ENCODE measurements at regions not wholly inside any gene's neighbourhood (a gene's known extent, or its start where the extent isn't known, plus 50 kb on each side); places are given as distances from the start of the nearest gene placed in this dataset.

- no peak for TF ChIP-seq BCLAF1 (IDR thresholded peaks at IDR 0.05)
Observed at GRCh38 chr1:30377230-30378002, 346.0 kb downstream of the MATN1 start (continued).

DNA sequence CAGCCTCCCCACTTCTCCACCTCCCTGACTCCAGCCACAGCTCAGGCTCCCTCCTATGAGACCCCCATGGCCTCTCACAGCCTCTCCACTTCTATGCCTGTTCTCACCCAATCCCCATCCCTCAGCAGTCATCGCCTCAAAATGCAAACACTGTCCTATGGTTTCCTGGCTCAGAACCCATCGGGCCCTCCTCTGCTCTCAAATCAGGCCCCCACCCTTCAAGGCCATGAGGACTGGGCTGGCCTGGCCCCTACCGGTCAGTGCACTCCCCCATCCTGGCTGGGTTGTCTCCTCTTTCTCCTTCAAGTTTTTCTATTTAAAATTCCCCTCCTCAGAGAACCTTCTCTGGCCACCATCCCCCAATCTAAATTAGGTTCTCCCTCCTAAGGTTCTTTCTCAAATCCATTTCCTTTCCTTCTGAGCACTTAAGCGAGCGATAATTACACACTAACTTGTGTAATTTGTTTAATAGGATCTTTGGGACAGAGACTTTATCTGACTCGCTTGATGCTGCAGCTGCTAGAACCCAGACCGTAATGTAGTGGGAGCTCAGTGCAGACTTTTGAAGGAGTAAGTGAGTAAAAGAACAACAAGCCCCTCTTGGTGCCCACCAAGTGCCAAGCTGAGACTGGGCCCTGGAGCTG is 347.2 kb downstream of the MATN1 start:
- Histone ChIP-seq H2AFZ (ENCODE audit: control insufficient read depth, low read depth, low read length) (no peak overlapping the region), H3K4me3 (no peak overlapping the region), H3K79me2 (ENCODE audit: control insufficient read depth, insufficient read depth, low read length) (no peaks in the 10 kb centered on the region), H3K4me1 (ENCODE audit: control insufficient read depth, insufficient read depth, low read length) (no peaks in the 10 kb centered on the region), H4K20me1 (ENCODE audit: control insufficient read depth, insufficient read depth) (no peaks in the 10 kb centered on the region), H3K9ac (ENCODE audit: control insufficient read depth, insufficient read depth, low read length) (no peak overlapping the region), H3K27me3 (replicated peaks in 1 of 2; ENCODE audit: control insufficient read depth in 2 of 2, insufficient read depth in 2 of 2, low read length in 1 of 2) (peaks cover 0 to 4% of the 10 kb centered on the region in 2 experiments; a peak in 1 of 4 replicates), H3K4me2 (ENCODE audit: control insufficient read depth, insufficient read depth) (no peak overlapping the region), H3K36me3 (ENCODE audit: control insufficient read depth in 2 of 2, insufficient read depth in 2 of 2, low read length in 1 of 2) (no peaks in the 10 kb centered on the region), H3K9me3 (replicated peaks; ENCODE audit: control insufficient read depth, insufficient read depth, low read length) (no peaks in the 10 kb centered on the region), H3K27ac (ENCODE audit: control insufficient read depth, insufficient read depth) (no peak overlapping the region)
- 27% methylated on average over 7 of the region's 7 CpGs for WGBS (ENCODE audit: insufficient coverage, insufficient replicate concordance, low lambda C conversion rate, missing lambda C conversion rate)
- in situ Hi-C loops (cut with MboI): no loop called here
- ChIA-PET RAD21 (ENCODE audit: unreplicated experiment) (no interaction called here), CTCF (no interaction called here), POLR2A (no interaction called here), SMC1A (ENCODE audit: uncharacterized antibody, unreplicated experiment) (no interaction called here)
- intact Hi-C loops (cut with micrococcal nuclease; ENCODE audit: unreplicated experiment): no loop called here
- no peak for DNase-seq (ENCODE audit: low read depth, low spot score)
- no TSS peak for BruUV-seq (replicated peaks)
- no peak for ATAC-seq
- no peak for FAIRE-seq
- TF ChIP-seq JUND (IDR thresholded peaks at IDR 0.05; ENCODE audit: low read depth, low read length) (no peak), CREB1 (IDR thresholded peaks at IDR 0.05; ENCODE audit: low read depth) (no peak), SREBF1 (IDR thresholded peaks at IDR 0.05; ENCODE audit: low read length) (no peak), CREM (IDR thresholded peaks at IDR 0.05; ENCODE audit: low read depth) (no peak), SUPT20H (IDR thresholded peaks at IDR 0.05; ENCODE audit: borderline replicate concordance, control insufficient read depth, low read depth, low read length) (no peak), POU2F2 (IDR thresholded peaks at IDR 0.05; ENCODE audit: borderline replicate concordance, low read depth, low read length) (no peak), SMAD5 (IDR thresholded peaks at IDR 0.05; ENCODE audit: low read depth) (no peak), SMC3 (IDR thresholded peaks at IDR 0.05; ENCODE audit: borderline replicate concordance, low read length) (no peak), E4F1 (IDR thresholded peaks at IDR 0.05; ENCODE audit: borderline replicate concordance, partially characterized antibody) (no peak), HCFC1 (IDR thresholded peaks at IDR 0.05; ENCODE audit: low read length) (no peak), TAF1 (IDR thresholded peaks at IDR 0.05; ENCODE audit: borderline replicate concordance, low read depth, low read length) (no peak), FOXM1 (IDR thresholded peaks at IDR 0.05; ENCODE audit: low read depth, low read length) (no peak), BRCA1 (IDR thresholded peaks at IDR 0.05; ENCODE audit: low read depth, low read length) (no peak), NFXL1 (IDR thresholded peaks at IDR 0.05; ENCODE audit: borderline replicate concordance) (no peak), SP1 (IDR thresholded peaks at IDR 0.05; ENCODE audit: low read depth, low read length) (no peak)
- TF ChIP-seq, protein P1, sequence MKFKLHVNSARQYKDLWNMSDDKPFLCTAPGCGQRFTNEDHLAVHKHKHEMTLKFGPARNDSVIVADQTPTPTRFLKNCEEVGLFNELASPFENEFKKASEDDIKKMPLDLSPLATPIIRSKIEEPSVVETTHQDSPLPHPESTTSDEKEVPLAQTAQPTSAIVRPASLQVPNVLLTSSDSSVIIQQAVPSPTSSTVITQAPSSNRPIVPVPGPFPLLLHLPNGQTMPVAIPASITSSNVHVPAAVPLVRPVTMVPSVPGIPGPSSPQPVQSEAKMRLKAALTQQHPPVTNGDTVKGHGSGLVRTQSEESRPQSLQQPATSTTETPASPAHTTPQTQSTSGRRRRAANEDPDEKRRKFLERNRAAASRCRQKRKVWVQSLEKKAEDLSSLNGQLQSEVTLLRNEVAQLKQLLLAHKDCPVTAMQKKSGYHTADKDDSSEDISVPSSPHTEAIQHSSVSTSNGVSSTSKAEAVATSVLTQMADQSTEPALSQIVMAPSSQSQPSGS (IDR thresholded peaks at IDR 0.05; ENCODE audit: low read length): no peak
